Mucosa of descending colon (tissue), 3 donors: ENCODE measurements at regions not wholly inside any gene's neighbourhood (a gene's known extent, or its start where the extent isn't known, plus 50 kb on each side); places are given as distances from the start of the nearest gene placed in this dataset.
A peak's percentile ranks its signal among the peaks of the same experiment; 100 is the strongest.

ENCODE experiments used
- ATAC-seq: fragments of 200-7000 bp; cut with Tn5 transposase; one replicate; pipeline ENCODE4 v1.9.1; 2020; ENCODE audit warnings: mild to moderate bottlenecking, moderate library complexity
- DNase-seq, 3 donors: peaks; one replicate each; pipeline ENCODE4 v3.0.0-alpha.2; 2020
- H3K36me3 ChIP-seq: fragments of 200-600 bp; one replicate; pipeline ENCODE4 v1.8.0; 2021; ENCODE audit warnings: low read depth, mild to moderate bottlenecking
- H3K4me1 ChIP-seq: fragments of 200-600 bp; one replicate; pipeline ENCODE4 v1.8.0; 2021; ENCODE audit warnings: low read depth, mild to moderate bottlenecking
- H3K4me3 ChIP-seq: fragments of 200-600 bp; one replicate; pipeline ENCODE4 v1.8.0; 2021; ENCODE audit warnings: mild to moderate bottlenecking
- H3K9me3 ChIP-seq: fragments of 200-600 bp; one replicate; pipeline ENCODE4 v1.8.0; 2021; ENCODE audit warnings: mild to moderate bottlenecking
- CTCF ChIP-seq: fragments of 200-600 bp; IDR thresholded peaks from one replicate; pipeline ENCODE4 v1.8.0; 2022; ENCODE audit warnings: antibody characterized with exemption, mild to moderate bottlenecking
- intact Hi-C, 2 donors: fragments of 100-400 bp; cut with DNase I in 1 of 2; cut with micrococcal nuclease in 1 of 2; formaldehyde crosslinking; loops; one replicate each; pipeline versions ENCODE4 v1.11.0 to v1.11.1; 2022; cut with DNase I, micrococcal nuclease
- donor health status: DM: no; HTN: no; CAD: no; lungs with moderate emphysema.
- donor health status: DM: no; HTN: no; CAD: no.
- donor health status: DM: no; HTN: yes; CAD: no.

- DNase-seq, result peak in 1 of 3 donors; percentile 48
Observed at GRCh38 chr12:19572920-19573558, 133.7 kb downstream of the AEBP2 start.

DNA sequence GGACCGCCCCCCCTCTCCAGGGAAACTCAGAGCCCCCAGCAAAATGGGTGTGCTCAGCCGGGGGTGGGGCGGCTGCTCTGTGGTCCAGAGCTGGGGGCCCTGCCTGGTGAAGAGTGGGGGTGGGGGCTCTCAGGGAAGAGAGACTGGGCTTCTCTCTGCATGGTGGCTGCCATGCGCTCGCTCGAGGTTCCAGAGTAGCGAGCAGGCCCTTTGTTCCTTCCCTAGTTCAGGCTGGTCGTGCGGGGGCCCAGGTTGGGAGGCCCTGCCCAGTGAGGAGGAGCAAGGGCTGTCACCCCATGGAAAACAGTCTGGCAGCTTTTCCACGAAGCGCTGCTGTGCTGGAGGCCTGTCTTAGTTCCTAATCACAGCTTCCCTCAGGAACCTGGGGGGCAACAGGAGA is 134.6 kb downstream of the AEBP2 start:
- Histone ChIP-seq H3K36me3 (no peaks in the 10 kb centered on the region), H3K9me3 (no peaks in the 10 kb centered on the region), H3K4me1 (peaks cover 3% of the 10 kb centered on the region), H3K4me3 (no peak overlapping the region)
- intact Hi-C loops, result no loop called here
- ATAC-seq (no peak), DNase-seq (no peak)
- TF ChIP-seq CTCF, result no peak

More at GRCh38 chr12:19572920-19573558, 133.7 kb downstream of the AEBP2 start:
- Histone ChIP-seq H3K4me1 (peaks cover 3% of the 10 kb centered on the region), H3K9me3 (no peaks in the 10 kb centered on the region), H3K4me3 (no peak overlapping the region), H3K36me3 (no peaks in the 10 kb centered on the region)
- ATAC-seq, result peak; percentile 65
- intact Hi-C loops, result no loop called here
- no peak for TF ChIP-seq CTCF

DNA sequence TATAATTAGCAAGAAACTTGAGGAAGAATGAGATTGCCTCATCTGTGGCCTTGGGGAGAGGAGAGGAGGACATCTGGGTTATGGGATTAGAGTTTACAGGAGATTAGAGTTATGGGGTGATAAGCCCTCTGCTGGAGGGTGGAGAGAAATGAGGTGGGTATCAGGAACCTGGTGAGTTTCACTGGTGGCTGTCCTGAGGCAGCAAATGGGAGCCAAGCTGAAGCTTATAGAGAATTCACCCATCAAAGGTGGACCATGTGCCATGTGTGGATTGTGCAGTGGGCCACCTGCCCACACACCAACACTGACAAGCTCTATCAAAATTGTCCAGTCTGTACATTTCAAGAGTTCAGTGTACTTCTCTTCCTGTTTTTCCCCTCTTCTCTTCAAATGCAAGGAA is 135.3 kb downstream of the AEBP2 start:
- Histone ChIP-seq H3K4me1 (peaks cover 3% of the 10 kb centered on the region), H3K9me3 (no peaks in the 10 kb centered on the region), H3K36me3 (no peaks in the 10 kb centered on the region), H3K4me3 (no peak overlapping the region)
- TF ChIP-seq CTCF, result no peak
- ATAC-seq (no peak), DNase-seq (no peak)
- intact Hi-C loops, result no loop called here

DNA sequence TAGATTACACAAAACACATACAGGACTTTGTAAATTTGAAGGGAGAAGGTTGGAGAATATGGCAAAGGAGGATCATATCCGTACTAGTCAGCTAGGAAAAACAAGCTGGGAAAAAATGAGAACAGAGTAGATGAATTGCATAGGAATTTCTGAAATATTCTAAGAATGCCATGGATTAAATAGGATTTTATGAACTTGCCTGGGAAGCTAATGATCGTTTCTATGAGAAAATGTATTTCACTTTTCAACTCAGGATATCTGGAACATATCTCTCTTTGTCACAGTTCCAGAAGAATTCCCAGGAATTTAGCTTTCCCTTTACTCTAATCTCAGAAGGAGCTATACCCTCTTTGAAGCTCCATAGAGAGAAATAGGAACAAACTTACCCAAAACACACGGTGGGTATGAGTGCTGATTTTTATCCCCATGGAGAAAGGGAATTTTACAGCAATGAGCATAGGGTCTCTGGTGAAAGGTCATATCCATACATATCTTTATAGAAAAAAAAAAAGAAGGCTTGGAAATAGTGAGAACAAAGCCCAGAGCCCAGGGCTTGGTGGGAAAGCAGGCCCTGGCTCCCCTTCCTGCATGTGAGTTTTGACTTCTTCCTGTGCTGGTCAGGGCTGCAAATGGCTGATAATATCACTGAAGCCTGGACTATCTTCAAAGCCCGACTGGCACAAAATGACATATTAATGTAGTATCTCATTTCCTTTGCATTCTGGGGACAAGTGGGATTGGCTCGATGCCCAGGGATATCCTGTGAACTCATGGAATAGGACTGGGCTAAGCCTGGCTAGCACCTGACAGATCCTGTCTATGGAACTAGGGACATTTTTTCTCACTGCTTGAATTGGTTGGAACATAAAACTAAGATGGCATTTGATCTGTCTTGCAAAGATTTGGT is 136.3 kb downstream of the AEBP2 start:
- DNase-seq (peak in 1 of 3 donors; percentile 24), ATAC-seq (no peak)
- no peak overlapping the region for H3K4me3 ChIP-seq
- H3K4me1 ChIP-seq, result peaks cover 3% of the 10 kb centered on the region
- H3K36me3 ChIP-seq, result no peaks in the 10 kb centered on the region
- intact Hi-C loops, result no loop called here
- no peak for TF ChIP-seq CTCF
- no peaks in the 10 kb centered on the region for H3K9me3 ChIP-seq

- ATAC-seq (no peak), DNase-seq (no peak)
- no peak for TF ChIP-seq CTCF
- Histone ChIP-seq H3K36me3 (no peaks in the 10 kb centered on the region), H3K4me1 (peaks cover 3% of the 10 kb centered on the region), H3K4me3 (no peak overlapping the region), H3K9me3 (no peaks in the 10 kb centered on the region)
- intact Hi-C loops, result no loop called here
Observed at GRCh38 chr12:19576506-19577280, 137.4 kb downstream of the AEBP2 start.
